ENCODE measurements at regions not wholly inside any gene's neighbourhood (a gene's known extent, or its start where the extent isn't known, plus 50 kb on each side); places are given as distances from the start of the nearest gene placed in this dataset.
"Not testable (repeated sequence)": the region's sequence is repeated elsewhere in the genome, so short reads cannot be mapped to it uniquely, and the experiment has no call there.

GRCh38 chr10:28733245-28733644 lies 55.9 kb downstream of the BAMBI start:
- DNase-seq: no peak

DNA sequence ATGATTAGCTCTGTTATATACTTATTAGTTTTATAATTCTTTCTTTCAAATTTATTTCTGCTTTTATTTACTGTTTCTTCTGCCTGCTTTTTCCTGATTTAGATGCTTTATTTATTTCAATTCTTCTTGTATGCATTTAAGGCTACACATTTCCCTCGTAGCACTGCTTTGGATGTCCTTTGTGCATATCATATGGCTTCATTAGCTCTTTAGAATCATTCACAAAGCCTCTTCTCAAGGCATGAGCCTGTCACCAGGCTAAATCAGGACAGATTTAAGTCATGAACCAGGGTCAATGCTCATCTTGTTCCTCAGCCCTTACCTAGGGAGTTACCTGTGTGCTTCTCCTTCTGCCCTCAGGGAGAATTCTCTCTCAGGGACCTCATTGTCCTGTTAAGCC lies 56.3 kb downstream of the BAMBI start:
- DNase-seq: no peak

DNA sequence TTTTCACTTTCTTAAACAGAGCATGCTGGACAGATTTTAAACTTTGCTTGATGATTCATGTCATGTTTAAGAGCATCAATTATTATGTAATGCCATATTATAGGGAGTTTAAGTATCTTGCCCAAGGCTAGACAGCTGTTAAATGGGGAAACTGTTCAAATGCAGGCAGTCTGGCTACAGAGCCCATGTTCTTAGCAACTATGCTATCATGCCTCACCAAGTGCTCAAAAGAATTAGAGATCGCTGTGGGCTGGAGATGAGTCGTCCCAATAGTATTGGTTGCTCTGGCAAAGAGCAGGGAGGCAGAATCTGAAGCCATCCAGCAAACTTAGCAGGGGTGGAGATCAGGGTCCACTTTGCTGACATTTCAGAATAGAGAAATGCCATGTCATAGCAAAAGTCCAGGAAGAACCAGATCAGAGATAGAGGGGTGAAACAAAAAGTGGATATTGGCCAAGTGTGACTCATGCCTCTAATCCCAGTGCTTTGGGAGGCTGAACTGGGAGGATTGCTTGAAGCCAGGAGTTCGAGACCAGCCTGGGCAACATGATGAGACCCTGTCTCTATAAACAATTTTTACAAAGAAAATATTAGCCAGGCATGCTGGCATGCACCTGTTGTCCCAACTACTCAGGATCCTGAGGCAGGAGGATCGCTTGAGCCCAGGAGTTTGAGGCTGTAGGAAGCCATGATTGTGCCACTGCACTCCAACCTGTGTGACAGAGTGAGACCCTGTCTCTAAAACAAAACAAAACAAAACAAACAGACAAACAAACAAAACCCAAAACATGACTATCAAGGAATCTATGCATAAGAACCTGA lies 57.8 kb downstream of the BAMBI start:
- DNase-seq: no peak

- no peak for DNase-seq
These were observed 59.8 kb downstream of the BAMBI start for GRCh38 chr10:28737096-28737495.

- no peak for DNase-seq
These were observed 60.9 kb downstream of the BAMBI start for GRCh38 chr10:28738200-28738599.

DNA sequence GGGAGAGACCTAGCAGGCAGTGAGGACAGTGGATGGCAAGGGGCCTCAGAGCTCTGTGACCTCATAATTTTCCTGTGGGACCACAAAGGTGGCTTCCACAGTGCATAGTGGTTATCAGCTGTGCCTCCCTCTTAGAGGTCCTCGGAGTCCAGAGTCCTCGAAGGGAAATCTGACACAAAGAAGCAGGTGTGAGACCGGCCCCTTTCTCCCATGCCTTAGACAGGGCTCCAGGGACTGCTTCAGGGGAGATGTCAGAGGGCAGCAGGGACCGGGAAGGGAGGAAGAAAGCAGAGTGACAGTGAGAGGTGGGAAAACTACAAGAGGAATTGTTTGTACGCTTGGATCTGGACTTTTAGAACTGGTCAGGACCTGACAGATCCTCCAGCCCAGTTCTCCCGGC lies 66.3 kb downstream of the BAMBI start:
- DNase-seq: no peak

DNA sequence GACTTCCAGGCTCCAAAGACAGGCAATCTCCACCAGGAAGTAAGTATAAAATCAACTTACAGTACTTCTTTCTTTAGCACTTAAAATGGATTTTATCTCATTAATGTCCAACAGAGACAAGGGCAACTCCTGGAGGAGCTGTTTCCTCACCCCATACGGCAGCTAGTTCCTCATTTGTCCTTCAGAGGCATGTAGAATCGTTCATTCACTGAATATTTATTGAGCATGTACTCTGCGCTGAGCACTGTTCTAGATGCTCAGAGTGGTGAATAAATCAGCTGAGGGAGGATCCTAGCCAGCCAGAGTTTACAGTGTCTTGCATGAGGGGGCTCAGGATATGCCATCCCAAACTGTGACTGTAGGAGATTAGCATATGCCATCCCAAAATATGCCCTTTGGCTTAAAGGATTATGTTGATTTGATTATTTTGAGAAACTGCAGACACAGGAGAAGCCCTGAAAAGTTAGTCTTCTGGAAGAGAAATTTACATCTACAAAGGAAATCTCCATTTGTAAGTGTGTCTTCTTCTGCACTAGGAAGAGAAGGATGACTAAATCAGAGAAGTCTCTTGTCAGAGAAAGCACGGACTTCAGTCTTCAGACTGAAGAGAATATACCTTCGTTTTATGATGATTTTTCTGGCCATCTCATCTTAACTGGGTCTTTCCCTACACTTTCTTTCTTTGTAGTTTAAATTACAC lies 66.9 kb downstream of the BAMBI start:
- DNase-seq: no peak

DNA sequence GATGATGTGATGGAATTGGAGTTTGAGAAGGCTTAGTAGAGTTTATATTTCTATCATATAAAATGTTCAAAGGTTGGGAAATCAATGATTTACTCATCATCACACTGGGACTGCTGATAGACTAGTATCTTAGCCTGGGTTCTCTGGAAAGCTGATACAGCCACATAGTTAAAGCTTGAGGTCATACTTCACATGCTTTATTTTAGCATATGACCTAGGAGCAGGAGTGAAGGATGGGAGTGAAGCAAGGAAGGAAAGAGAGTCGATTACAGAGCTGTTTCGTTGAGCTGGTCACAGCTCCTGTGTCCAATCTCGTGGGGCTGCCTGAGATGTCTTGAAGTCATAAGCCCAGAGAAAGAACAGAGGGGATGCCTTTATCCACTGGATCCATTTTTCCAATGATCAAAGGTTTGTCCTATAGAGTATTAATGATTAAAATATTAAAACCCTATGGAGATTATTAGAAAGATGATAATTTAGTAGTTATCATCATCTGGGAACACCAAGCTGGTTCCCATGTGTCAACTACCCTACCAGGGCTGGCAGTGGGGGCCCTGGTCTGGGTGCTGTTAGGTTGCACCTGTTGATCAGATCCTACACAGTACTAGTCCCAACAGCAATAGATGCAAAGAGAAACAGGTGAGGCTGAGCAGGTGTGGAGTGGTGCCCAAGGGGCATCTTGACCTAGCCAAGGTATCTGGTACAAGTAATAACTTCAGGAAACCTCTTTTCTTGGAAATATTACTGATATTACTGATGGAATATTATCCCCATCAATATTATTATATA lies 77.8 kb downstream of the BAMBI start:
- no peak for DNase-seq

- DNase-seq: no peak
These were observed 83.9 kb downstream of the BAMBI start for GRCh38 chr10:28761084-28761846.

DNA sequence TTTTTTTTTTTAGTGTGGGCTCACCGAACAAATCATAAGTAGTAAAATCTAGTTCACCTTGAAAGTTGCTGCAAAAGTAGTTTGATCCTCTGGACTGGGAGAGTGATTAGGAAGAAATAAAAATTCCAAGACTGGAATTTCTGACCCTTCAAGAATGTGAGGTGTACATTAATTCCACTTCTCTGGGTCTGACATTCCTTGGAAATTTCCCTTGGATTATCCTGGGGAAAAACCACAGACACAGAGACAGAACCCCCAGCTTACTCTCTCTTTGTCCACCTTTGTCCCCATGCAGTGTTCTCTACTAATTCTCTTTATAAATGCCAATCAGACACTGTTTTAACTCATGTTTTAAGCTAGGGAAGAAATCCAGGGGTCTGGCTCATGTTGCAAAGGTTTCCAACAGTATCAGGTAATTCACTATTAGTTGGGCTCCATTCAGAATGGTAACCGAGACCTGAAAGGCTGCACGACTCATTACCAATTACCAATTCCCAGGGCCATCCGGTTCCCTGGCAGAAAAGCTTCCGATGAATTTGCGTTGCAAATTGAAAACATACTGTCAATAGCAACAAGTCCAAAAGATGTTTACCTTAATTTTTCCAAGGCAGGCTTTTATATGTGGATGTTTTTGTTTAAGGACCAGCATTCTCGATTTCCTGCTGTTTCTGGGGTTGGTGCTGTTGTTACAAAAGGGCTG lies 86.3 kb downstream of the BAMBI start:
- no peak for DNase-seq

GRCh38 chr10:28765641-28766040 lies 88.3 kb downstream of the BAMBI start:
- no peak for DNase-seq

- DNase-seq: no peak
These were observed 90.9 kb downstream of the BAMBI start for GRCh38 chr10:28768227-28768626.

GRCh38 chr10:28769091-28769604 lies 91.8 kb downstream of the BAMBI start:
- no peak for DNase-seq

DNA sequence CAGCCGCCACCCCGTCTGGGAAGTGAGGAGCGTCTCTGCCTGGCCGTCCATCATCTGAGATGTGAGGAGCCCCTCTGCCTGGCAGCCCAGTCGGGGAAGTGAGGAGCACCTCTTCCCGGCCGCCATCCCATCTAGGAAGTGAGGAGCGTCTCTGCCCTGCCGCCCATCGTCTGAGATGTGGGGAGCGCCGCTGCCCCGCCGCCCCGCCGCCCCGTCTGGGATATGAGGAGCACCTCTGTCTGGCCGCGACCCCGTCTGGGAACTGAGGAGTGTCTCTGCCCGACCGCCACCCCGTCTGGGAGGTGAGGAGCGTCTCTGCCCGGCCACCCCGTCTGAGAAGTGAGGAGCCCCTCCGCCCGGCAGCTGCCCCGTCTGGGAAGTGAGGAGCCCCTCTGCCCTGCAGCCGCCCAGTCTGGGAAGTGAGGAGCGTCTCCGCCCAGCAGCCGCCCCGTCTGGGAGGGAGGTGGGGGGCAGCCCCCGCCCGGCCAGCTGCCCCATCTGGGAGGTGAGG lies 94.3 kb downstream of the BAMBI start:
- not testable (repeated sequence) for DNase-seq

- no peak for DNase-seq
These were observed 97.0 kb downstream of the BAMBI start for GRCh38 chr10:28774051-28774995.

DNA sequence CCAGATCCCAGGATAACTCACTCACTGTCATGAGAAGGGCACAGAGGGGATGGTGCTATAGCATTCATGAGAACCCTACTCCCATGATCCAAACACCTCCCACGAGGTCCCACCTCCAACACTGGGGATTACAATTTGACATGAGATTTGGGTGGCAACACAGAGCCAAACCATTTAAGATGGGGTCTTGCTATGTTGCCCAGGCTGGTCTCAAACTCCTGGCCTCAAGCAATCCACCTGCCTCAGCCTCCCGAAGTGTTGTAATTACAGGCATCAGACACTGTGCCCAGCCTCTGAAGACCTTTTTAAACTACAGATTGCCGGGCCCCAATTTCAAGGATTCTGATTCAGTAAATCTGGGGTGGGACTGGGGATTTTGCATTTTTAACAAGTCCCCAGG lies 98.5 kb downstream of the BAMBI start:
- DNase-seq: no peak

- no peak for DNase-seq
These were observed 99.2 kb downstream of the BAMBI start for GRCh38 chr10:28776519-28776918.

DNA sequence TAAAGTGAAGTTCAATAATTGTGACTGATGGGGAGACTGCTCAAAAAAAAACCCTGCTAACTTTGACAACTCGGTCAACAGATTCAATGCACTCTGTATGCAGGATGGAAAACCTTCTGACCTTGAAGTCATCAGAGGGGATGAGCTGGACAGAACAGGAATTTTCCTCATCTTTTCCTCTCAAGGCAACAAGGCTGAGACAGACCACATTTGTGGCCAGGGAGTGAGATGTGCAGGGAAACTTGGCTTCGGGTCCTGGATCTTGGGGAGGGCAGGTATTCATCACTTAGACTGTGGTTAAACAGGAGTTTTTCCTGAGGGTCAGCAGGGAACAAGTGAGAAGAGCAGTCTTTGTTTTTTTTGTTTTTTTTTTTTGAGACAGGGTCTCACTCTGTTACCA lies 100.6 kb downstream of the BAMBI start:
- no peak for DNase-seq

DNA sequence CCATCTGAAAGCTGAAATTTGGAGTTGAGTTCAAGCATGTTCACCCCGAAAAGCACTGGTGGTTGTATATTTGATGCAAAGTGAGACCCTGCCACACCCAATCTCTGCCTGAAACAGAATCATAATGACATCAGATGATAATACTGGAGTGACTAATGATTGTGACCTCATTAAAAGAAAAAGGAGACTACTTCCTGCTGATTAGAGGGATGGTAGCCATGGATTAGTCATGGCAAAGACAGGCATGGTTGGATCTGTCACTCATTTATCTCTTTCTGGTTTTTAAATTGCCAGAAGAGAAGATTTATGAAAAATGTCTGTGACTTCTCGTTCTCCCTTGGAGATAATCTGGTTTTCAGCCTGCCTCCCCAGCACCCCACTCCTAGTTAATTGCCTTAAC lies 101.2 kb downstream of the BAMBI start:
- DNase-seq: no peak

DNA sequence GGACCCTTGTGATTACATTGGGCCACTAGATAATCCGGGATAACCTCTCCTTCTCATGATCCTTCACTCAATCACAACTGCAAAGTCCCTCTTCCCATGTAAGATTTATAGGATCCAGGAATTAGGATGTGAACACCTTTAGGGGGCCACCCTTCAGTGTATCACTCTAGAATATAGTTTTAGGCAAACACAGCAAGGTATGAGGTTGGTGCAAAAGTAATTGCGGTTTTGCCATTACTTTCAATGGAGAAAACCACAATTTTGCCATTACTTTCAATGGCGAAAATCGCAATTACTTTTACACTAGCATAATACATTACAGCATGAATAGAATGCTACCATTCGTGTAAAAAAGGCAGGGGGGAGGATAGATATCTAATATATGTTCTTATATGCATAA lies 104.0 kb downstream of the BAMBI start:
- no peak for DNase-seq

DNA sequence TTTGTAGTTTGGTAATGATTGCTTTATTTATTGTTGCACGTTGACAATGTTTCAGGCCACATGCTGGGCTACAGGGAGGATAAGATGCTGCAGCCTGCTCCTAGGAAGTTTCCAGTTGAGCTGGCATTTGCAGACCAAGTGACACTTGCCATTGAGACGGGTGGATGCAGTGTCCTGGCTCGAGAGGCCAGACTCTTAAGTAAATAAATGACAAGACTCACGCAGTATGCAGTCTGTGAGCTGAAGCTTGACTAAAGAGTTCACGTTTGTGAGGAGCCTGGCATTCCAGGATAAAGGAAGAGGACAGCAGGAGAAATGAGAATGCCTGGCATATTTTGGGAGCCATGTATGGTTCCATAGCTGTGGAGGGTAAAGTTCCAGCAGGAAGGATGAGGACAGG lies 105.8 kb downstream of the BAMBI start:
- no peak for DNase-seq

Data from CD4-positive, alpha-beta T cell treated with Interferon alpha-2 for 1 hour (primary cell).